NCI-H1105 (cell line): ENCODE measurements at regions not wholly inside any gene's neighbourhood (a gene's known extent, or its start where the extent isn't known, plus 50 kb on each side); places are given as distances from the start of the nearest gene placed in this dataset.
"Not testable (repeated sequence)": the region's sequence is repeated elsewhere in the genome, so short reads cannot be mapped to it uniquely, and the experiment has no call there.

ENCODE experiments used
- DNase-seq: peaks from one replicate; lab custom pipeline; 2025; lab: John Stamatoyannopoulos, UW

DNA sequence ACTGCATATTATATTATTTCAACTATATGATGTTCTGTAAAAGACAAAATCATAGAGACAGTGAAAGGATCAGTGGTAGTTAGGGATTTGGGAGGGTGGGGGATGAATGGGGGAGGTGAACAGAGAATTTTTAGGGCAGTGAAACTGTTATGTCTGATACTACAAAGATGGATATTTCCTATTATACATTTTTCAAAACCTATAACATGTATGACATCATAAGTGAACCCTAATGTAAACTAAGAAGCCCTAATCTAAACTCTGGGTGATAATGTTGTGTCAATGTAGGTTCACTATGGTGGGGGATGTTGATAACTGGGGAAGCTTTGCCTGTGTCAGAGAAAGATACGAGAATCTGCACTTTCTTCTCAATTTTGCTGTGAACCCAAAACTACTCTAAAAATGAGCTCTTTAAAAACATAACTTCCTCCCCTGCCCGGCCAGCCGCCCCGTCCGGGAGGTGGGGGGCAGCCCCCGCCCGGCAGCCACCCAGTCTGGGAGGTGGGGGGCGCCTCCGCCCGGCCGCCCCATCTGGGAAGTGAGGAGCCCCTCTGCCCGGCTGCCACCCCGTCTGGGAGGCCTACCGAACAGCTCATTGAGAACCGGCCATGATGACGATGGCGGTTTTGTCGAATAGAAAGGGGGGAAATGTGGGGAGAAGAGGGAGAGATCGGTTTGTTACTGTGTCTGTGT, 234.4 kb downstream of the RPIA start:
- no peak for DNase-seq

DNA sequence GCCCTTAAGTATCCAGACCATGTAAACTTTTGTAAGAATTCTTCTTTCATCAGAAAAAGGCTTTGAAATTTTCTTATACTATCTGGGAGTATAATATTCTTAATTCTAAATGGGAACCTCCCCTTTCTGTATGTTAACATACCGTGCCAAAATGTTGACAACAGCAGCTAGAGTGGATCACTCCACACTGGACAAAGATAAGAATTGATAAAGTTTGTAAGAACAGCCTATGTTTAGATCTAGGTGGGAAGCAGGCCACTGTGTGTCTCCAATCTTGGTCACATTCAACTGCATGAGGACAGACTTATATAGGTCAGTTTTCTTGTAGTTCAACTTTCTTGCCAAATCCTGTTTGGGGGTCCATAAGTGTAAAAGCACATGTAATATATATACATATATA, 235.7 kb downstream of the RPIA start:
- no peak for DNase-seq

DNA sequence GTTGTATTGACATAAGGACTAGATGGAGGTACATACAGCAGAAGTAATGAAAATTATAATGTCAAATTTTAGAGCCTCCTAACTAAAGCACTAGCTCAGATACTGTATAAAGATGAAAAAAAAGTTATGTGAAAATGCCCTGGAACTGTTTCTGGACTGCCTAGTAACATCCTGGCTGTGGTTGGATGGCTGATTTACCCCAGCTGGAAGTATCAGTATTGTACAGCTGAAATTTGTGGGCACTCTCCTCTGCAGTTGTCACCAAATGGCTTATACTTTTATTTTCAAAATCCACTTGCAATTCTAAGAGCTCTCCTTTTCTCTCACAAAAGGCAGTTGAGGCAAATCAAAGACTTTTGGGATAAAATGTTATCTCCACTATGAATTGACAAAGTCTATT, 239.2 kb downstream of the RPIA start:
- no peak for DNase-seq

DNA sequence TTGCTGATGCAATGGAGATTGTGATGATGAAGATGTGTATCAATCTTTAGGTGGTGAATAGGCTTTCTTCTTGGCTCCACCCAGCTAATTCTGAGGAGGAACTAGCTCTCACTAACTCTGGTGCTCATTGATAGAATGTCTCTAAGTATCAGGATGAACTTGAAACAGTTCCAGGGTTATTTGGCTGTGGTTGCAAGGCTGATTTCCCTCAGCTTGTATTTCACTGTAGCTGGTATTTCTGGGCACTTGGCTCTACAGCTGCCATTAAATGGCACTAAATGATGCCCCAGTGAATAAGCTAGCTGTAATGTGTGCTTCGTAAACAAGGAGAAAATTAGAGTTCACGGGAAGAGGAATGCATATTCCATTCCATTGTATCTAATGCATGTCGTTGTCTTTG, 241.2 kb downstream of the RPIA start:
- DNase-seq, result no peak

DNA sequence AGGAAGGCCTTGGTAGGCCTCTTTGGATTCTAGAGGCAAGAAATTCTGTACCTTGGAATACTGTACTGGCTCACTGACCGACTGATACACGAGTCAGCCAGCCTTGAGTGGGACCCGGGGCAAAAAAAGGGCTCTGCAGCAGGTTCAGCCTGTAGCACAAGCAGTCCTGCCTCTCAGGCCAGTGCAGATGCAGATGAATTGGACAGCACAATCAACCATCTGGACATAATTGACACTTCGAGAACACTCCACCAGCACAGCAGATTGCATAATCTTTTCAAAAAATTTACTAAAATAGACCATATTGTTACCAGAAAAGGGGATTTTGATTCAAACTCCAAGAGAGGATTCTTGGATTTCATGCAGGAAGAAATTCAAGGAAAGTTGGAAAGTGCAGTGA, 241.6 kb downstream of the RPIA start:
- no peak for DNase-seq

DNA sequence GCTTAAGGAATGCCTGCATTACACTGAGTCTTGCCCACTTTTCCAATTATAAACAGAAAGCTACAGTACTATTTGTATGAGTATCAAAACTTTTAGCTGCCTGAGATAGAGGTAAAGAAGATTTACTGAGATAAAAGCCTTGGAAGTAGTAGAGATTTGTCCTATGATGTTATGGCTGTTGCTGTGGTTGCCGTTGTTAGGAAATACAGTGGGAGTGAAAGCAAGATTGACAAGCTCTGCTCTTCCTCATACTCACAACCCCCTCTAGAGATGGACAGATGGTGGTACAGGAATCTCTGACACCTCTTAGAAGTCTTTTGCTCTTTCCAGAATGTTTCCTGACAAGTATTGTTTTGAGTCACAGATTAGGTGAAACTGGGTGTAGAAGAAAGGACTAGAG, 242.5 kb downstream of the RPIA start:
- no peak for DNase-seq

- not testable (repeated sequence) for DNase-seq
Observed at GRCh38 chr2:88941178-88941577, 249.7 kb downstream of the RPIA start.

DNA sequence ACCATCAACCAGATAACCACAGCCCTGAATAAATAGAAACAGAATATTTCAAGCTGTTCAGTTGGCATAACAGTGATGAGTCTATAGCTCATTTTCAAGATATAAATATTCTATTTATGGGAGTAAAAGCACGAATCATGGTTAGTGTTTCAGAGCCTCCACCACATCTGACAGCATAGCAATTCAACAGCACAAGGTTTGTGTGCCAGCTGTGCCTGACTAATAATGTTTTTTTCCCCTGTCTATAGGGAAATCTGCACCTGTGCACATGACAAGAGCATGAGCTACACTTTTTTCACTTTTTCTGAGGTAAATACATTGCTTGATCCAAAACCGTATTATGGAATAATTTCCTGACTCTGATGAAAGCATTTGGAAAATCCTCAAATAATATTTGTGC, 251.3 kb downstream of the RPIA start:
- no peak for DNase-seq

DNA sequence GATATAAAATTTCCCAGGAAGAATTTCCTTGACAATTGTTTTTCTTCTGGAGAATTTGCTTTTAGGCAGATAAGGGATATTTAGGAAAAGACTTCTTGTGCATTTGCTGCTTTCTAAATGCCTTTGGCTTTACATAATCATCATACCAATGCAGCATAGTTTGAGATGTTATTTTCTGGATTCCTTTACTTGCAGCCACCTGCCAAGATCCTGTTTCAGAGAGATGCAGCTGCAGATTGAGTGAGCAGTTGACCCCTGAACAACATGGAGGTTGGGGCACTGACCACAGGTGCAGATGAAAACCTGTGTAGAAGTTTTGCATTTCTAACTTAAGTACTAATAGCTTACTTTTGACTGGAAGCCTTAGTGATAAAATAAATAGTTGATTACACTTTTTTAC, 257.9 kb downstream of the RPIA start:
- DNase-seq, result no peak

DNA sequence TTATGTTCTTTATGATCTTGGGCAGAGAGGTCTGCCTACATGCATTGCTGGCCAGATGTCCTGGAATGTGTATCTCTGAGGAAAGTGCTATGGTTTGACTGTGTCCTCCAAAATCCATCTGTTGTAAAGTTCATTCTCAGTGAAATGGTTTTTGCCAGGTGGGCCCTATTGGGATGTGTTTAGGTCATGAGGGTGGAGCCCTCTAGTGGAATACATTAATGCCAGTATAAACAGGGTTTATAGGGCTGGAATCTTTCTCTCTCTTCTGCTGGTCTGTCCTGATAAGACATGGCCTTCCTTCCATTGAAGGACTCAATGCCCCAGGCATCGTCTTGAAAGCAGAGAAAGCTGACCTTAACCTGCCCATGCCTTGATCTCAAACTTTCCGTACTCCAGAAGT, 258.5 kb downstream of the RPIA start:
- DNase-seq, result no peak

GRCh38 chr2:88955607-88956006, 264.1 kb downstream of the RPIA start:
- DNase-seq, result no peak

- DNase-seq, result no peak
Observed at GRCh38 chr2:88959480-88960204, 268.2 kb downstream of the RPIA start.

DNA sequence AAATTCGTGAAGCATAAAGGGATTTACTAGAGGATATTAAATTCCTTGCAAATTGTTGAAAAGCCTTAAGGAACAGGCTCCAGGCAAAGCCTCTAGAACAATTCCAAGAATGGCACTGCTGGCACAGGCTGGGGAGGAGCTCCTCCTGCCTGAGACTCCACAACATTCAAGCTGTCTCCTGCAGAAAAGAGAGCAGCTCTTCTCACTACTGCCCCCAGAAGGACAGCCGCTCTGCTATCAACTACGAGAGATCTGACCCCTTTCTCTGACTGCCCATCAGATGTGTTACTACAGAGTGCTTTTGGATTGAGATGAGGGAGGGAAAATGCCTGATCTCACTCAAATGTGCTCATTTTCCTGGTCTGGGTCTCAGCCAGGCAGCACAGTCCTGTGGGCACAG, 269.9 kb downstream of the RPIA start:
- DNase-seq, result not testable (repeated sequence)

GRCh38 chr2:88967844-88968243, 276.4 kb downstream of the RPIA start:
- DNase-seq, result no peak

GRCh38 chr2:88978011-88978410, 286.5 kb downstream of the RPIA start:
- not testable (repeated sequence) for DNase-seq

DNA sequence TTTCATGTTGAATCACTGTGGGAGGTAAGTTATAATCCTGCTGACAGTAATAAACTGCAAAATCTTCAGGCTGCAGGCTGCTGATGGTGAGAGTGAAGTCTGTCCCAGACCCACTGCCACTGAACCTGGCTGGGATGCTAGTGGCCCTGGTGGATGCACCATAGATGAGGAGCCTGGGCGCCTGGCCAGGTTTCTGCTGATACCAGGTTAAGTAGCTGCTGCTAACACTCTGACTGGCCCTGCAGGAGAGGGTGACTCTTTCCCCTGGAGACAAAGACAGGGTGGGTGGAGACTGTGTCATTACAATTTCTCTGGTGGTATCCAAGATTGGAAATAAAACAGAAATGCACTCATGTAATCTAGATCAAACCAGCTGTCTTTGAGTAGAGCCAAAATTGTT, 287.0 kb downstream of the RPIA start:
- not testable (repeated sequence) for DNase-seq

DNA sequence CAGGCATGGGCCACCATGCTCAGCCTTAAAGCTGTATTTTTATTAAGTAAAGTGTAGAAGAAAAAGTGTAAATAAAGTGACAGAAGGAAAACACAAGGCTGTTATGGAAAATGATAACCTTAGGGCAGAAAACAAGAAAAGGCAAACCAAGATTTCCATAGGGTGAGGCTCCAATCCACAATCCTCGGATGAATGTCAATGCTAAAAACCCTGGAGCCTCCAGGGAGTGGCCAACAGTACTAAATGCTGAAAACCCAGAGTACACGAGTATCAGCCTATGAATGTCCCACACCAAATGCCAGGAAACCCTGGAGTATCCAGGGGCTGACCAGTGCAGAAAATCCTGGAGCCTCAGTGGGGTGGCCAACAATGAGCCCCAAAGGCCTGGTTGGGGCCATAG, 292.6 kb downstream of the RPIA start:
- not testable (repeated sequence) for DNase-seq

DNA sequence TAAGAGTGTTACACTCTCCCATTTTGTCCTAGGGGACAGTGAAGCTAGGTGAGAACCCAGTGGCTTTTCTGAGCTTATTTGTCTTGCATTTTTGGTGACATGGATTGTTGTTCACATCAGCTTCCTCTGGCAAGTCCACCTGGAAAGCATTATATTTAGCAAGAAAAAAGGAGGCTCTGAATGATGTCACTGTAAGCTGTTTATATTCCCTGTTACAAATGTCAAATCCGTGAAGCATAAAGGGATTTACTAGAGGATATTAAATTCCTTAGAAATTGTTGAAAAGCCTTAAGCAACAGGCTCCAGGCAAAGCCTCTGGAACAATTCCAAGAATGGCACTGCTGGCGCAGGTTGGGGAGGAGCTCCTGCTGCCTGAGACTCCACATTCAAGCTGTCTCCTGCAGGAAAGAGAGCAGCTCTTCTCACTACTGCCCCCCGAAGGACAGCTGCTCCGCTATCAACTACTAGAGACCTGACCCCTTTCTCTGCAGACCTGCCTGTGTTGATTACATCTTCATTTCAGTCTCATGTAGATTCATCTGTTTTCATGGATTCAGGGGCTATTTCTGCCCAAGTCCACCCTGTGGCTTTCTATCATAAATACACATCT, 295.4 kb downstream of the RPIA start:
- not testable (repeated sequence) for DNase-seq

- DNase-seq, result not testable (repeated sequence)
Observed at GRCh38 chr2:88988617-88989016, 297.1 kb downstream of the RPIA start.

DNA sequence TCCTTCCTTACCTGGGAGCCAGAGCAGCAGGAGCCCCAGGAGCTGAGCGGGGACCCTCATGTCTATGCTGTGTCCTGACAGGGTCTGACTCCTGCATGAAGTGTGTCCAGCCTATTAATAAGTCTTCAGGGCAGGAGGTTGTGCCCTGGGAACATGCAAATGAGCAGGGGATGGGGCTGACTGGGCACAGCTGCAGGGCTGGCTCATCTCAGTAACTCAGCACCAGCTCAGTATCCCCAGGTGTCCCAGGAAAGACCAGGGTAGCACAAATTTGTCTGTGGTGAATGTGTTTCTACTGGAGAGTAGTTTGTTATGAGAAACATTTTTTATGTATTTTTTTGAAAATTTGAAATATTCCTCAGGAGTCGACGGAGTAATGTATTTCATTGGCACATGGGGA, 301.3 kb downstream of the RPIA start:
- not testable (repeated sequence) for DNase-seq

DNA sequence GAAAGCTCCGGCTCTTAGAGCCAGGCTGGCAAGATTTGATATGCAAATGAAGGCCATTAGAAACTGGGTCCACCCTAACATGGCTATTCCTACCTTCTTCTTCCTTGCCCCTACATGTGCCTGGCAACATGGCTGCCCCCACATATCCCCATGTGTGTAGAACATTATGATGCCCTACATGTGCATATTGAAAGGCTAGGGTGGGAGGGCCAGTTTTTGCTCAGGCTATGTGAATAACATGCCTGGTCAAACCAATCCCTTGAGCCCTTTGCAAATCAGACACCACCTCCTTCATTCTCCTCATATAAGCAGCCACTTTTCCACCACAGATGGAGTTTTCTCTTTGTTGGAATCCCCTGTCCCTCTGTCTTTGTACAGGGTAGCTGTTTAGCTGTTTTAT, 303.4 kb downstream of the RPIA start:
- not testable (repeated sequence) for DNase-seq

DNA sequence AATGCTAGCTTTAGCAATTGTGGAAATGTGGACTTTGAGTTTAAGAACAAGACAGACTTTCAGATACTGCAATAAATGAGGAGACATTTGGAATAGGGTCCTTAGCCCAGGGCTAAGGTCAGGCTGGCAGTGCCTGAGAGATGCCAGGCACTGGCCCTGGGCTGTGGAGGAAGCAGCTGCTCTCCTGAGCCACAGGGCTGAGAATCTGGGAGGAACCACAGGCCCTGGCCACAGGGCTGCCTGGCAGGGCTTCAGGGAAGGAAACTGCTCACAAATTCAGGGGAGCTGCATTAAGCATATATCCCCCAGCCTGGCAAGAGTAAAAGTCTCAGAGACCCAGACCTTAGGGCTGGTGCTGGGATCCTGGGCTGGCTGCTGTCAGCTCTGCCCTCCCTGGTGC, 305.1 kb downstream of the RPIA start:
- not testable (repeated sequence) for DNase-seq

DNA sequence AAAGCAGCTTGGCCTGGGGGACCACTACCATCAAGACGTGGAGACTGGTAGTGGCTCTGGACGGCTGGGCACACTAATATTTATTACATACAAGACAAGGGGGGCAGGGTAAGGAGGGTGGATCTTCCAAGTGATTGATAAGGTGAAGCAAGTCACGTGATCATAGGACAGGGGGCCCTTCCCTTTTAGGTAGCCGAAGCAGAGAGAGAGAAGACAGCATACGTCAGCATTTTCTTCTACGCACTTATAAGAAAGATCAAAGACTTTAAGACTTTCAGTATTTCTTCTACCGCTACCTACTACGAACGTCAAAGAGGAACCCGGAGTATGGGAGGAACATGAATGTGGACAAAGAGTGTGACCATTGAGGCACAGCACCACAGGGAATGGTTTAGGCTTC, 307.9 kb downstream of the RPIA start:
- no peak for DNase-seq
